ENCODE measurements at regions not wholly inside any gene's neighbourhood (a gene's known extent, or its start where the extent isn't known, plus 50 kb on each side); places are given as distances from the start of the nearest gene placed in this dataset.

DNA sequence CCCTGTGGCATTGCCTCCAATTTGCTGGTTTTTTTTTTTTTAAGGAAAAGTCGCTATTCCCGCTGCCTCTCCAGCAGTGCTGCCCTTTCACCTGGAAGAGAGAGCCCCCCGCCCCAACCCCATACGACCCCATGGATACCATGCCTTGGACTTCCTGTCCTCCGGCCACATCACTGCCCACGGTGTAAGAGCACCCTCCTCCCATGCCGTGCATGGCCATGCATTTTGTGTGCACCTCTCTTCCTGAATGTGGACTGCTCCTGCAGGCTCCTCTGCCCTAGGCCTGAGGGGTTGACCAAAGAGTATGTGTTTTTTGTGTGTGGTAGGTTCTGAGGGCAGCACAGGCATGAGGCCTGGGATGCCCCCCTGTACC, 65.6 kb upstream of the SPON1 start:
- Histone ChIP-seq H3K27me3 (ENCODE audit: control insufficient read depth, extremely low read depth, insufficient read depth, low read length) (peaks cover 4% of the 10 kb centered on the region), H3K4me3 (ENCODE audit: control insufficient read depth in 2 of 3, extremely low read depth in 1 of 3, insufficient read depth in 2 of 3, low read depth in 1 of 3, low read length in 3 of 3) (no peak overlapping the region), H3K9ac (ENCODE audit: control insufficient read depth, extremely low read depth, insufficient read depth, low read length) (no peak overlapping the region), H3K27ac (ENCODE audit: control insufficient read depth, insufficient read depth, low read length) (no peak overlapping the region), H4K20me1 (ENCODE audit: control insufficient read depth, extremely low read depth, insufficient read depth, low read length) (no peaks in the 10 kb centered on the region), H3K9me3 (ENCODE audit: control insufficient read depth, low read depth, low read length) (no peaks in the 10 kb centered on the region), H3K4me2 (ENCODE audit: control insufficient read depth, extremely low read depth, insufficient read depth, low read depth, low read length) (no peak overlapping the region), H3K79me2 (ENCODE audit: control insufficient read depth, insufficient read depth, low read length) (no peaks in the 10 kb centered on the region), H3K4me1 (ENCODE audit: control insufficient read depth, extremely low read depth, insufficient read depth, low read length) (peaks cover 4% of the 10 kb centered on the region), H3K9me1 (ENCODE audit: control insufficient read depth, extremely low read depth, insufficient read depth, low read length) (no peaks in the 10 kb centered on the region), H3K36me3 (ENCODE audit: control insufficient read depth in 2 of 2, extremely low read depth in 1 of 2, insufficient read depth in 2 of 2, low read length in 2 of 2) (no peaks in the 10 kb centered on the region), H2AFZ (ENCODE audit: control insufficient read depth, low read length) (no peak overlapping the region)
- no peak for FAIRE-seq
- dilution Hi-C loops (cut with MboI; ENCODE audit: extremely low pct_ligation_motif_present, low sequenced_read_pairs) = no loop called here
- TF ChIP-seq, protein P1, sequence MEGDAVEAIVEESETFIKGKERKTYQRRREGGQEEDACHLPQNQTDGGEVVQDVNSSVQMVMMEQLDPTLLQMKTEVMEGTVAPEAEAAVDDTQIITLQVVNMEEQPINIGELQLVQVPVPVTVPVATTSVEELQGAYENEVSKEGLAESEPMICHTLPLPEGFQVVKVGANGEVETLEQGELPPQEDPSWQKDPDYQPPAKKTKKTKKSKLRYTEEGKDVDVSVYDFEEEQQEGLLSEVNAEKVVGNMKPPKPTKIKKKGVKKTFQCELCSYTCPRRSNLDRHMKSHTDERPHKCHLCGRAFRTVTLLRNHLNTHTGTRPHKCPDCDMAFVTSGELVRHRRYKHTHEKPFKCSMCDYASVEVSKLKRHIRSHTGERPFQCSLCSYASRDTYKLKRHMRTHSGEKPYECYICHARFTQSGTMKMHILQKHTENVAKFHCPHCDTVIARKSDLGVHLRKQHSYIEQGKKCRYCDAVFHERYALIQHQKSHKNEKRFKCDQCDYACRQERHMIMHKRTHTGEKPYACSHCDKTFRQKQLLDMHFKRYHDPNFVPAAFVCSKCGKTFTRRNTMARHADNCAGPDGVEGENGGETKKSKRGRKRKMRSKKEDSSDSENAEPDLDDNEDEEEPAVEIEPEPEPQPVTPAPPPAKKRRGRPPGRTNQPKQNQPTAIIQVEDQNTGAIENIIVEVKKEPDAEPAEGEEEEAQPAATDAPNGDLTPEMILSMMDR (optimal IDR thresholded peaks at IDR 0.05 in 1 of 3, IDR thresholded peaks at IDR 0.05 in 1 of 3, conservative IDR thresholded peaks at IDR 0.05 in 1 of 3; ENCODE audit: extremely low read depth in 1 of 3, insufficient read depth in 2 of 3, low read length in 3 of 3) = no peak
- TF ChIP-seq EZH2 (IDR thresholded peaks at IDR 0.05; ENCODE audit: low read length) = no peak
- no peak for DNase-seq (ENCODE audit: low read depth, low spot score)

DNA sequence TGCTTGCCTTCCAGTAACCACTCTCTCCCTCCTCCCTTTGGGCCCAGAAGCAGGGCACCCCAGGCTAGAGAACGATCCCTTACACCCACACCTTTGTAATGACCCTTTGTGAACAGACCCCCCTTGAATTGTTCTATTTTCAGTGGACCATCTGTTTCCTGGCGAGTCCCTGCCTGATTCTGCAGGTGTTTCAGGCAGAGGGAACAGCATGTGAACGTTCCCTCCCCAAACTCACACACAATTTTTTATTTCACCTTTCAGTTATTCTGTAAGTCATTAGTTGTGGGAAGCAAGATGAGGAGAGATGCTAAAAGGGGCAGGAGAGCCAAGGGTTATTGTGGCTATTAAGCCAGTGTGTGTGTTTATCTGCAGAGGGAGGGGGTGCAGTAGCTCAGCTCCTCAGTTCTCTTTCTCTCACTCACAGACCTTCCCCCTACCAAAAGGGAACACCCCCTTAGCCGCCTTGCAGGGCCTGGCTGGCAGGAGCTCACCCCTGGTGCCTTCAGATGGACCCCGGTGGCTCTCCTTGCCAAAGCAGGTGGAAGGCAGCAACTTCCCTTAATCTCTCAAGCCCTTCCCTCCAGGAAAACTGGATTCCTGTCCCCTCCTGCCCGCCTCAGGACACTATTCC, 64.8 kb upstream of the SPON1 start:
- no peak overlapping the region for H3K9ac ChIP-seq (ENCODE audit: control insufficient read depth, extremely low read depth, insufficient read depth, low read length)
- H3K9me1 ChIP-seq (ENCODE audit: control insufficient read depth, extremely low read depth, insufficient read depth, low read length) = no peaks in the 10 kb centered on the region
- FAIRE-seq = no peak
- no peak overlapping the region for H2AFZ ChIP-seq (ENCODE audit: control insufficient read depth, low read length)
- H3K27me3 ChIP-seq (ENCODE audit: control insufficient read depth, extremely low read depth, insufficient read depth, low read length) = peaks cover 4% of the 10 kb centered on the region
- H3K79me2 ChIP-seq (ENCODE audit: control insufficient read depth, insufficient read depth, low read length) = no peaks in the 10 kb centered on the region
- H3K4me3 ChIP-seq (ENCODE audit: control insufficient read depth in 2 of 3, extremely low read depth in 1 of 3, insufficient read depth in 2 of 3, low read depth in 1 of 3, low read length in 3 of 3) = no peak overlapping the region
- no peaks in the 10 kb centered on the region for H4K20me1 ChIP-seq (ENCODE audit: control insufficient read depth, extremely low read depth, insufficient read depth, low read length)
- no peak overlapping the region for H3K27ac ChIP-seq (ENCODE audit: control insufficient read depth, insufficient read depth, low read length)
- TF ChIP-seq, protein P1 (optimal IDR thresholded peaks at IDR 0.05 in 1 of 3, IDR thresholded peaks at IDR 0.05 in 1 of 3, conservative IDR thresholded peaks at IDR 0.05 in 1 of 3; ENCODE audit: extremely low read depth in 1 of 3, insufficient read depth in 2 of 3, low read length in 3 of 3) = no peak
- DNase-seq (ENCODE audit: low read depth, low spot score) = no peak
- dilution Hi-C loops (cut with MboI; ENCODE audit: extremely low pct_ligation_motif_present, low sequenced_read_pairs) = no loop called here
- no peak overlapping the region for H3K4me2 ChIP-seq (ENCODE audit: control insufficient read depth, extremely low read depth, insufficient read depth, low read depth, low read length)
- H3K4me1 ChIP-seq (ENCODE audit: control insufficient read depth, extremely low read depth, insufficient read depth, low read length) = peaks cover 4% of the 10 kb centered on the region
- no peaks in the 10 kb centered on the region for H3K9me3 ChIP-seq (ENCODE audit: control insufficient read depth, low read depth, low read length)
- H3K36me3 ChIP-seq (ENCODE audit: control insufficient read depth in 2 of 2, extremely low read depth in 1 of 2, insufficient read depth in 2 of 2, low read length in 2 of 2) = no peaks in the 10 kb centered on the region
